ENCODE measurements at regions not wholly inside any gene's neighbourhood (a gene's known extent, or its start where the extent isn't known, plus 50 kb on each side); places are given as distances from the start of the nearest gene placed in this dataset.

DNA sequence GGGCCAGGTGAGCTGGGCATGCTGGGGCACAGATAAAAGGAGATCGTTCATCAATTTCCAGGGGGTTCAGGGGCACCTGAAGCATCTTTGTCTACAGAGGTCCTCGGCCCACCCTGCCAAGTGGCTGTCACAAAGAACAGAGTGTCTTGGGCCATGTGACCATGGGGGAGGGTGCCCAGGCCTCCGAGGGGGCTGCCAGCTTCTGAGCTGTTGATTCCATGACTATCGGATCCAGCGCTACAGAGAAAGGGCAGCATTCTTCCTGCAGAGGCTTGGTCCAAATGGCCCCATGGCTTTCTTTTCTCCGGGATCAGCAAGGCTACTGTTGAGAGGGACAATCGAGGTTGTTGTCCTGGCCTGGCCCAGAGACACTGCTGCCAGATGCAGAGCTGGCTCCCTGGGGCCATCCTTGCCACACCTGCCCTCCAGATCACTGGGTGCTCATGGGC lies 289.2 kb downstream of the ZSWIM6 start:
- Histone ChIP-seq H3K4me3 (ENCODE audit: low read length in 2 of 2) (no peak overlapping the region), H3K9me3 (ENCODE audit: control insufficient read depth in 2 of 2, low read length in 2 of 2) (no peaks in the 10 kb centered on the region), H3K27ac (ENCODE audit: low read depth in 2 of 2, low read length in 2 of 2) (peak overlapping the region in 1 of 2 donors; percentile 49), H3K36me3 (ENCODE audit: control insufficient read depth in 2 of 2, insufficient read depth in 2 of 2, low read length in 2 of 2) (no peaks in the 10 kb centered on the region), H3K27me3 (ENCODE audit: control insufficient read depth in 2 of 2, insufficient read depth in 2 of 2, low read length in 2 of 2) (no peaks in the 10 kb centered on the region), H3K9ac (ENCODE audit: low read depth in 1 of 2, low read length in 2 of 2) (no peak overlapping the region), H3K4me1 (ENCODE audit: control insufficient read depth in 2 of 2, insufficient read depth in 2 of 2, low read length in 2 of 2) (peaks cover 0 to 3% of the 10 kb centered on the region in 2 donors)

DNA sequence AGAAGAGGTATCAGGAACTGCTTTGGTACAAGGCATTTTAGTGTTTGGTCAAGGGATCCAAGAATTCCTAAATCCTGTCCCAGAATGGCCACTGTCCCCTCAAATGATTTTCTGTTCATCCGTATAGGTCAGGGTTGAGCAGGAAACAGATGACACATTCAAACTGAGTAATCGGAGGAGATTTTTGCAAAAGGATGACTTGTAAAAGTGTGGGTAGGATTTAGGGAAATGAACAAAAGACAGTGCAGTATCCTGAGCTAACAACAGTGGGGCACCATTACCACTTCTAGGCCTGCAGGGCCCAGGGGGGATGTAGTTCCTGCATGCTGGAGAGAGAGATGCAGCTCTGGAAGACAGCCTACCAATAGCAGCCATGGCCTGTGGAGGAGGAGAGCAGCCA lies 290.1 kb downstream of the ZSWIM6 start:
- no peak overlapping the region for H3K9ac ChIP-seq (ENCODE audit: low read depth in 1 of 2, low read length in 2 of 2)
- H3K9me3 ChIP-seq (ENCODE audit: control insufficient read depth in 2 of 2, low read length in 2 of 2): no peaks in the 10 kb centered on the region
- no peaks in the 10 kb centered on the region for H3K36me3 ChIP-seq (ENCODE audit: control insufficient read depth in 2 of 2, insufficient read depth in 2 of 2, low read length in 2 of 2)
- no peak overlapping the region for H3K4me3 ChIP-seq (ENCODE audit: low read length in 2 of 2)
- H3K27ac ChIP-seq (ENCODE audit: low read depth in 2 of 2, low read length in 2 of 2): no peak overlapping the region
- H3K4me1 ChIP-seq (ENCODE audit: control insufficient read depth in 2 of 2, insufficient read depth in 2 of 2, low read length in 2 of 2): peaks cover 0 to 8% of the 10 kb centered on the region in 2 donors
- H3K27me3 ChIP-seq (ENCODE audit: control insufficient read depth in 2 of 2, insufficient read depth in 2 of 2, low read length in 2 of 2): no peaks in the 10 kb centered on the region

DNA sequence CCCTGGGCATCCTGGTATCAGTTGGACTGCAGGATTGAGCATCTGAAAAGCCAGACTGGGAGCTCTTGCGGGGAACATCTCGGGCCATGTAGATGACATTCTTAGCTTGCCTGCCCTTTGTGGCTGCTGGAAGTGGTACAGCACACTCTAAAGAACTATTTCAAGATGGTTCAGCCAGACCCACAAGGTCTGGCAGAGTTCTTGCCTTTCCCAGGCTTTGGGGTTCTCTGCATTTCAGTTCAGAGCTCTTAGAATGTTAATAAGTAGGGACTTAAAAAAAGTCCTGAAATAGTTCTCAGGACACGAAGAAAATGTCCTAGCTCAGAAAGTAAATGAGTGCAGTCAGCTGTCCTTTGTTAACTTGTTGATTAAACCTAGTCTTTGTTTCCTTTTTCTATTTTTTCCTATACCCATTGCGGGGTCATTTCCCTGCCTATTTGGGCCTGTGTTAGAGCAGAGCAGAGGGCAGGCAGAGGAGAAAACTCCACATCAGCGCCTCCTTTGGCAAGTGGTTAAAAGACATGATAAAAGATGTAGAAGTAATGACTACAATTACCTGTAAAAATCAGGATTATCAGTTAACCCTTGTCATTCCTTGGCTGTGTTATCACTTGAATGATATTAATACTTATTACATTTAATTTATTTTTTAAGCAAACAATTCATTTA lies 291.5 kb downstream of the ZSWIM6 start:
- Histone ChIP-seq H3K4me1 (ENCODE audit: control insufficient read depth in 2 of 2, insufficient read depth in 2 of 2, low read length in 2 of 2) (peaks cover 0 to 8% of the 10 kb centered on the region in 2 donors), H3K27me3 (ENCODE audit: control insufficient read depth in 2 of 2, insufficient read depth in 2 of 2, low read length in 2 of 2) (no peaks in the 10 kb centered on the region), H3K4me3 (ENCODE audit: low read length in 2 of 2) (no peak overlapping the region), H3K27ac (ENCODE audit: low read depth in 2 of 2, low read length in 2 of 2) (no peak overlapping the region), H3K9ac (ENCODE audit: low read depth in 1 of 2, low read length in 2 of 2) (no peak overlapping the region), H3K9me3 (ENCODE audit: control insufficient read depth in 2 of 2, low read length in 2 of 2) (no peaks in the 10 kb centered on the region), H3K36me3 (ENCODE audit: control insufficient read depth in 2 of 2, insufficient read depth in 2 of 2, low read length in 2 of 2) (no peaks in the 10 kb centered on the region)

DNA sequence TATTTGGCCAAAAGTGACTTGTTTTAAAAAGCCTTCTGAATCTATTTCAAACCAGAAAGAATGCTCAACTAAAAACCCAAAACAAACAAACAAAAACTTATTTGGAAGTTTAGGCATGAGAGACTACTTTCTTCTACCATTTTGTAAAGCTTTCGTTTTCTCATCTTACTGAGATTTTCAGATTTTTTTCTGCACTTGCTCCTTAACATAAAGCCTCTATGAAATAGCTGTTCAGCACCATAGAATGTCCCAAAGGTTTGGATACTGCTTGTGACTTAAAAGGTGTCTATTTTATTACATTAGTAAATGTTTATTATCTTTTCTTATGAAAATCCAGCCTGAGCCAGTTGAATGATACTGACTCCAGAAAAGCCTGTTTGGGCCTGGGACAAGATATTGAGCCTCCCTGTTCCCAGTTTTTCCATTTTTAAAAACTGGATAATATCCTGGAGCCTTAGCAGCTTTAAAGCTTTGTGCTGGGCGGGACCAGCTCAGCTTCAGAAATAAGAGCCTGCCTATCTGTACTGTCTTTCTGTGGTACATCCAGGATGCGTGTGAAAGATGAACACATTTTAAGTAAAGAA lies 292.6 kb downstream of the ZSWIM6 start:
- Histone ChIP-seq H3K4me1 (ENCODE audit: control insufficient read depth in 2 of 2, insufficient read depth in 2 of 2, low read length in 2 of 2) (peaks cover 0 to 8% of the 10 kb centered on the region in 2 donors), H3K9ac (ENCODE audit: low read depth in 1 of 2, low read length in 2 of 2) (no peak overlapping the region), H3K4me3 (ENCODE audit: low read length in 2 of 2) (peak overlapping the region in 1 of 2 donors; percentile 71), H3K36me3 (ENCODE audit: control insufficient read depth in 2 of 2, insufficient read depth in 2 of 2, low read length in 2 of 2) (no peaks in the 10 kb centered on the region), H3K9me3 (ENCODE audit: control insufficient read depth in 2 of 2, low read length in 2 of 2) (no peaks in the 10 kb centered on the region), H3K27ac (ENCODE audit: low read depth in 2 of 2, low read length in 2 of 2) (no peak overlapping the region), H3K27me3 (ENCODE audit: control insufficient read depth in 2 of 2, insufficient read depth in 2 of 2, low read length in 2 of 2) (no peaks in the 10 kb centered on the region)

DNA sequence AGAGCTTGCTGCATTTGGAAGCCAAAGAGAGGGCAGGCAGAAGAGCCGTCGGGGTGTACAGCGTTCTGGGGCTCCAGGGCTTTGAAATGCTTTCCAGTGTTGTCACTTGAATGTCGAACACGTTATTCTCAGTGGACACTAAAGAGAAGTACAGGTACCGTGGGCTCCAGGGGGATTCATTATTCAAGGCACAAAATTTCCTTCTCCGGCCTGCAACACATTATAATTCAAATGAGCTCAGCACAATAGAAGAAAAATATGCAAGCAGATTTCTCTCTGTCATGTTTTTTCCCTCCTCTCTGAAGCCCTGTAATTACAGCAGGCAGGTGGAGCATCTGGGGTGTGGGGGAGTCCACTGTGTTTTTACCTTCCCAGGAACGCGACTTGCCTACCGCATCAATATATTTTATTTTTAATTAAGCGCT lies 293.1 kb downstream of the ZSWIM6 start:
- H3K27me3 ChIP-seq (ENCODE audit: control insufficient read depth in 2 of 2, insufficient read depth in 2 of 2, low read length in 2 of 2): no peaks in the 10 kb centered on the region
- peak overlapping the region; percentile 57 to 78 for H3K9ac ChIP-seq (ENCODE audit: low read depth in 1 of 2, low read length in 2 of 2)
- peak overlapping the region; percentile 71 to 74 for H3K4me3 ChIP-seq (ENCODE audit: low read length in 2 of 2)
- no peak overlapping the region for H3K27ac ChIP-seq (ENCODE audit: low read depth in 2 of 2, low read length in 2 of 2)
- H3K9me3 ChIP-seq (ENCODE audit: control insufficient read depth in 2 of 2, low read length in 2 of 2): no peaks in the 10 kb centered on the region
- peaks cover 0 to 8% of the 10 kb centered on the region in 2 donors for H3K4me1 ChIP-seq (ENCODE audit: control insufficient read depth in 2 of 2, insufficient read depth in 2 of 2, low read length in 2 of 2)
- no peaks in the 10 kb centered on the region for H3K36me3 ChIP-seq (ENCODE audit: control insufficient read depth in 2 of 2, insufficient read depth in 2 of 2, low read length in 2 of 2)

DNA sequence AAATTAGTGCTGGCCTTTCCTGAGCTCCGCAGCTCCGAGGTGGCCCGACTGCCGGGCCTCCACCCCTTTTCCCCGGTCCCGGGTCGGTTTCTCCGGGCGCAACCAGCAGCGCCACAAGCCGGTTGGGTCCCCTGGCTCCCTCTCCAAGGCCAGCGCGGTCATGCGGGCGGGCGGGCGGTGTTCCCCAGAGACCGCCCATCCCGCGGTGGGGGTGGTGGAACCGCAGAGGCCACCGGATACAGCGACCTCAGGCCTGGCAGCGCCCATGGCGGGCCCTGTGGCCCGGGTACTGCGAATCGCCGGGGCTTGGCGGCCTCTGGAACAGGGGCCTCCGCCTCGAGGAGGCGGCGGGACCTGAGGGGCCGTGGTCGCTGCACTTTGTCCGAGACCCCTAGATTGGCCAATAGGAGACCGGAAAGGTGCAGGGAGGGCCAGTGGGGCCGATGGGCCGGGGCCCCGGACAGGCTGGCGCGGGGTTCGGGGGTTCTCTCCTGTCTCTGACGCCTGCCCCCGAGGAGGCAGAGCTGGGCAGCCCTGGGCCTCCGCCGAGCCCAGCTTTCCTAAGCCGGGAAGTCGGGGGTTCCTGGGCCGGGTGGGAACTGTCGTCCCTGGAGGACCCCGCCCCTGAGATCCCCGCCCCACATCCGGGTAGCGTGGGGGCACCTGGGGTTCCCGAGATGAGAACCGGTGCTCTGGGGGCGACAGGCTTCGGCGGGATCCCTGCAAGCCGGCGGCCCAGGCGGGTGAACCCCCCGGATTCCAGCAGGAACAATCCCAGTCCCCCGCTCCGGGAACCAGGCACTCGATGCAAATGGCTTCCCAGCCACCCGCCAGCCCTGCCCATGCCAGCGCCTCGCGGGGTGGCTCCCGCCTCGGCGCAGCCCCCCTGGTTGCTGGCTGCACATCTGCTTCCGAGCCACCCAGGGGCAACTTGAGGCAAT lies 293.9 kb downstream of the ZSWIM6 start:
- no peaks in the 10 kb centered on the region for H3K27me3 ChIP-seq (ENCODE audit: control insufficient read depth in 2 of 2, insufficient read depth in 2 of 2, low read length in 2 of 2)
- peak overlapping the region; percentile 71 to 74 for H3K4me3 ChIP-seq (ENCODE audit: low read length in 2 of 2)
- H3K36me3 ChIP-seq (ENCODE audit: control insufficient read depth in 2 of 2, insufficient read depth in 2 of 2, low read length in 2 of 2): no peaks in the 10 kb centered on the region
- peak overlapping the region; percentile 72 to 78 for H3K9ac ChIP-seq (ENCODE audit: low read depth in 1 of 2, low read length in 2 of 2)
- peaks cover 0 to 8% of the 10 kb centered on the region in 2 donors for H3K4me1 ChIP-seq (ENCODE audit: control insufficient read depth in 2 of 2, insufficient read depth in 2 of 2, low read length in 2 of 2)
- peak overlapping the region; percentile 55 to 67 for H3K27ac ChIP-seq (ENCODE audit: low read depth in 2 of 2, low read length in 2 of 2)
- no peaks in the 10 kb centered on the region for H3K9me3 ChIP-seq (ENCODE audit: control insufficient read depth in 2 of 2, low read length in 2 of 2)

DNA sequence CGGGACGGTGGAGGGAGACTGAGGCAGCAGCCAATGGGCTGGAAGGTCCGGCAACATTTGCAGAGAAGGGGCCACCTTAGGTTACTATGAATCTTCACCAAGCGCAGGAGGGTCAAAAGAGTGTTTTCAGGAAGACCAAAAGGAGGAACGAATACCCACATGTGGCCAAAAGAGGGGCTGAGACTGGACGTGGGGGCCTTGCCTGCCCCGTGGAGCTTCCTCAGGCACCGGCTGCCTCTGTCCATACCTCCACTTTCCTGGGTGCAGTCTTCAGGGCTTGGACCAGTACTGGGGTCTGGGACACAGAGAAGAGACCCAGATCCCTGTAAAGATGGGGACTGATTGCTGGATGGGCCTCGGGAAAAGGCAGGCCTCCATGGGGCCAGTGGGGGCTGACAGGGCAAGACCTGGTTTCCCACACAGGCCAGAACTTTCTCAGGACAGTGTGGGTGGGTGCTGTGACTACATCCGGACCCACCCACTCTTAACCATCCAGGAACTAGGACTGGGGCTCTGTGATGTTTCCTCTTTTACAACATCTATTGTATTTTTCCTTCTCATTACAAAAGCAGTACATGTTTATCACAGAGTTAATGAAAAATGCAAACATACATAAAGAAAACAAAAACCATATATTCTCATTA lies 294.7 kb downstream of the ZSWIM6 start:
- Histone ChIP-seq H3K27ac (ENCODE audit: low read depth in 2 of 2, low read length in 2 of 2) (peak overlapping the region in 1 of 2 donors; percentile 67), H3K4me1 (ENCODE audit: control insufficient read depth in 2 of 2, insufficient read depth in 2 of 2, low read length in 2 of 2) (peaks cover 0 to 8% of the 10 kb centered on the region in 2 donors), H3K9ac (ENCODE audit: low read depth in 1 of 2, low read length in 2 of 2) (peak overlapping the region in 1 of 2 donors; percentile 78), H3K9me3 (ENCODE audit: control insufficient read depth in 2 of 2, low read length in 2 of 2) (no peaks in the 10 kb centered on the region), H3K36me3 (ENCODE audit: control insufficient read depth in 2 of 2, insufficient read depth in 2 of 2, low read length in 2 of 2) (no peaks in the 10 kb centered on the region), H3K27me3 (ENCODE audit: control insufficient read depth in 2 of 2, insufficient read depth in 2 of 2, low read length in 2 of 2) (no peaks in the 10 kb centered on the region), H3K4me3 (ENCODE audit: low read length in 2 of 2) (peak overlapping the region; percentile 71 to 74)

DNA sequence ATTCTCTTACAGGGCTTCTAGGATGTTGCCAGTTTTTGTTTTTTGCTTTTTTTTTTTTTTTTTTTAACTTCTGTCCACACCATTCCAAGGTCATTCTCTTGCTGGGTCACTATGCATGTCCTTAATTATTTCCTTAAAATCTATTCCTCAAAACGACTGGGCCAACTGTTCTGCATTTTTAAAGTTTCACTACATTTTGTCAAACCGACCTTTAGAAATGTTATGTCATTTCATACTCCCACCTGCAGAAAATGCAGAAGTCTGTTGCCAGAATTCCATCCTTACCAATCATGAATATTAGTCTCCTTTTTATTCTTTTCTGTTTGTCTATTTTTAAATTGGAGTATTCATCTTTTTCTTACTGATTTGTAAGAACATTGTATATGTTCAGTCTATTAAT lies 295.5 kb downstream of the ZSWIM6 start:
- Histone ChIP-seq H3K36me3 (ENCODE audit: control insufficient read depth in 2 of 2, insufficient read depth in 2 of 2, low read length in 2 of 2) (no peaks in the 10 kb centered on the region), H3K27me3 (ENCODE audit: control insufficient read depth in 2 of 2, insufficient read depth in 2 of 2, low read length in 2 of 2) (no peaks in the 10 kb centered on the region), H3K4me3 (ENCODE audit: low read length in 2 of 2) (no peak overlapping the region), H3K27ac (ENCODE audit: low read depth in 2 of 2, low read length in 2 of 2) (no peak overlapping the region), H3K9ac (ENCODE audit: low read depth in 1 of 2, low read length in 2 of 2) (no peak overlapping the region), H3K4me1 (ENCODE audit: control insufficient read depth in 2 of 2, insufficient read depth in 2 of 2, low read length in 2 of 2) (peaks cover 0 to 8% of the 10 kb centered on the region in 2 donors), H3K9me3 (ENCODE audit: control insufficient read depth in 2 of 2, low read length in 2 of 2) (no peaks in the 10 kb centered on the region)

DNA sequence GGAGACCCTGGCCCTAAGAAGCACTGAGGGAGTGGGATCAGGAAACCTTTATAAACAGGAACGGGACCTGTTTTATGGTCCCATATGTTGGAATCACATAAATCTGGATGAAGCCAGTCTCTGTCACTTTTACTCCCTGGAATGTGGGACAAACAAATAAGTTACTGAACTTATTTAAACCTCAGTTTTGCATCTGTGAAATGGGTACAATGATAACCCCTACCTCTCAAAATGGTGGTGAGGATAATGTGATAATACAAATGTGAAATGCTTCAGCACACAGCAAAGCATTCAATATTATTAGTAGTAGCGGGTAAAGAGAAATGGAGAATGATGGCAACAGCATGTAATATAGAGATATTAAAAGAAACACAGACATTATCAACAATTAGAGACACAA lies 298.9 kb downstream of the ZSWIM6 start:
- no peaks in the 10 kb centered on the region for H3K27me3 ChIP-seq (ENCODE audit: control insufficient read depth in 2 of 2, insufficient read depth in 2 of 2, low read length in 2 of 2)
- H3K9ac ChIP-seq (ENCODE audit: low read depth in 1 of 2, low read length in 2 of 2): no peak overlapping the region
- H3K4me1 ChIP-seq (ENCODE audit: control insufficient read depth in 2 of 2, insufficient read depth in 2 of 2, low read length in 2 of 2): peaks cover 0 to 5% of the 10 kb centered on the region in 2 donors
- H3K36me3 ChIP-seq (ENCODE audit: control insufficient read depth in 2 of 2, insufficient read depth in 2 of 2, low read length in 2 of 2): no peaks in the 10 kb centered on the region
- H3K27ac ChIP-seq (ENCODE audit: low read depth in 2 of 2, low read length in 2 of 2): no peak overlapping the region
- H3K9me3 ChIP-seq (ENCODE audit: control insufficient read depth in 2 of 2, low read length in 2 of 2): no peaks in the 10 kb centered on the region
- H3K4me3 ChIP-seq (ENCODE audit: low read length in 2 of 2): no peak overlapping the region
